Neural cell (in vitro differentiated cells): ENCODE measurements at regions not wholly inside any gene's neighbourhood (a gene's known extent, or its start where the extent isn't known, plus 50 kb on each side); places are given as distances from the start of the nearest gene placed in this dataset.

Experiments
- H2AFZ ChIP-seq: fragments of 200-600, 300-800 bp; sonication (generic), shearing (Covaris generic); 2 replicates; pipeline ENCODE4 v1.6.0; 2014; ENCODE audit warnings: low read depth, mild to moderate bottlenecking, antibody characterized with exemption, low read length, moderate library complexity
- H3F3A ChIP-seq: fragments of 200-600 bp; shearing (Covaris generic); 2 replicates; pipeline ENCODE4 v1.6.1; 2016; ENCODE audit warnings: mild to moderate bottlenecking, moderate library complexity, mixed read lengths, antibody characterized with exemption, low read length; ENCODE audit not compliant: insufficient read depth, poor library complexity, severe bottlenecking
- H3K27ac ChIP-seq: fragments of 200-600, 300-800 bp; sonication (generic), shearing (Covaris generic); 2 replicates; pipeline ENCODE4 v1.5.1; 2014; ENCODE audit warnings: mild to moderate bottlenecking, low read length, moderate library complexity
- H3K27me3 ChIP-seq: fragments of 300-800, 200-600 bp; sonication (generic), shearing (Covaris generic); 2 replicates; pipeline ENCODE4 v1.6.0; 2014; ENCODE audit warnings: mild to moderate bottlenecking, low read depth, low read length, moderate library complexity; ENCODE audit not compliant: insufficient read depth
- H3K36me3 ChIP-seq: fragments of 300-800, 200-600 bp; sonication (generic), shearing (Covaris generic); 2 replicates; pipeline ENCODE4 v1.5.1; 2014; ENCODE audit warnings: mild to moderate bottlenecking, antibody characterized with exemption, low read length, moderate library complexity; ENCODE audit not compliant: insufficient read depth
- H3K4me2 ChIP-seq: fragments of 300-800, 200-600 bp; sonication (generic), shearing (Covaris generic); 2 replicates; pipeline ENCODE4 v1.6.0; 2014; ENCODE audit warnings: mild to moderate bottlenecking, low read length
- H3K4me3 ChIP-seq: fragments of 300-800, 200-600 bp; sonication (generic), shearing (Covaris generic); 2 replicates; pipeline ENCODE4 v1.5.1; 2014; ENCODE audit warnings: mild to moderate bottlenecking, low read length, moderate library complexity
- H3K79me2 ChIP-seq: fragments of 200-600 bp; shearing (Covaris generic); replicated peaks from 2 replicates; pipeline ENCODE4 v1.6.0; 2014; ENCODE audit warnings: mild to moderate bottlenecking, low read length, moderate library complexity; ENCODE audit not compliant: insufficient read depth
- H3K9ac ChIP-seq: fragments of 300-800, 200-600 bp; sonication (generic), shearing (Covaris generic); 2 replicates; pipeline ENCODE4 v1.6.1; 2016; ENCODE audit warnings: mild to moderate bottlenecking, low read length, mixed read lengths
- H3K9me2 ChIP-seq: fragments of 200-600 bp; shearing (Covaris generic); 2 replicates; pipeline ENCODE4 v1.6.1; 2016; ENCODE audit warnings: mild to moderate bottlenecking, low read length, mixed read lengths; ENCODE audit not compliant: insufficient read depth
- H3K9me3 ChIP-seq: fragments of 200-600, 300-800 bp; sonication (generic), shearing (Covaris generic); 2 replicates; pipeline ENCODE4 v1.6.1; 2016; ENCODE audit warnings: mild to moderate bottlenecking, mixed run types, low read length, moderate library complexity, mixed read lengths
- H4K20me1 ChIP-seq: fragments of 200-600 bp; shearing (Covaris generic); 2 replicates; pipeline ENCODE4 v1.6.1; 2016; ENCODE audit warnings: mild to moderate bottlenecking, mixed run types; ENCODE audit not compliant: insufficient read depth
- EP300 ChIP-seq: fragments of 450-650 bp; conservative IDR thresholded peaks from 2 replicates; pipeline ENCODE4 v1.6.1; 2014; ENCODE audit warnings: antibody characterized with exemption, mild to moderate bottlenecking, moderate library complexity; ENCODE audit not compliant: poor library complexity, severe bottlenecking
- EZH2 ChIP-seq: fragments of 200-600, 300-800 bp; shearing (Covaris generic), sonication (generic); IDR thresholded peaks from 2 replicates; pipeline ENCODE4 v1.6.1; 2014; ENCODE audit warnings: antibody characterized with exemption, low read length, borderline replicate concordance, mild to moderate bottlenecking; ENCODE audit not compliant: insufficient read depth, poor library complexity, severe bottlenecking
- POLR2AphosphoS5 ChIP-seq: IDR thresholded peaks from 2 replicates; pipeline ENCODE4 v1.6.1; 2012
- RAD21 ChIP-seq: fragments of 450-650 bp; conservative IDR thresholded peaks from 2 replicates; pipeline ENCODE4 v1.6.1; 2014; ENCODE audit warnings: antibody characterized with exemption, mild to moderate bottlenecking, moderate library complexity
- SMC3 ChIP-seq: fragments of 450-650 bp; conservative IDR thresholded peaks from 2 replicates; pipeline ENCODE4 v1.6.1; 2014; ENCODE audit warnings: antibody characterized with exemption, mild to moderate bottlenecking, moderate library complexity; ENCODE audit not compliant: poor library complexity
- TAF1 ChIP-seq: IDR thresholded peaks from 2 replicates; pipeline ENCODE4 v1.6.1; 2012; ENCODE audit warnings: low read depth
- TF ChIP-seq, protein P1 (sequence below): IDR thresholded peaks from 2 replicates; pipeline ENCODE4 v1.6.1; 2012; ENCODE audit warnings: borderline replicate concordance
- TF ChIP-seq, protein P2 (sequence below): fragments of 450-650 bp; IDR thresholded peaks from 2 replicates; pipeline ENCODE4 v1.5.1; 2014; ENCODE audit warnings: antibody characterized with exemption, mild to moderate bottlenecking, moderate library complexity; ENCODE audit not compliant: poor library complexity, severe bottlenecking

DNA sequence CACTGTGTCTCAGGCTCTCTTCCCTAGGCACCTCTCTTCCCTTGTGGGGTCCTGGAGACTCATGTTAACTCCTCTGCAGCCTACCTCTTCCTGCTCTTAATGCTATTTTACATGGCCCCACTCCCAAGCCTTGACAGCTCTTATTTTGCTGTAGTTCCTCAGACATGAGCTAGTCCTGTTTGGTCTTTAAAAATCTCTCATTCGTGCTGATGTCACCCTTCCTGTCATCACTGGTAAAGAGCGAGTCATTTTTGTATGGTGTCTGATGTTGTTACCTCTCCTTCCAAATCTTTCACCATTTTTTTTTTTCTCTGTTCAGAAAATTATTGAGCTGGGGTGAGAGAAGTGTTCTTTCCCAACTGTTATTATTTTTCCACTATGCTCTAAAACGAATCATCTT lies 84.8 kb upstream of the ZBED5 start (continued):
- TF ChIP-seq, protein P1, sequence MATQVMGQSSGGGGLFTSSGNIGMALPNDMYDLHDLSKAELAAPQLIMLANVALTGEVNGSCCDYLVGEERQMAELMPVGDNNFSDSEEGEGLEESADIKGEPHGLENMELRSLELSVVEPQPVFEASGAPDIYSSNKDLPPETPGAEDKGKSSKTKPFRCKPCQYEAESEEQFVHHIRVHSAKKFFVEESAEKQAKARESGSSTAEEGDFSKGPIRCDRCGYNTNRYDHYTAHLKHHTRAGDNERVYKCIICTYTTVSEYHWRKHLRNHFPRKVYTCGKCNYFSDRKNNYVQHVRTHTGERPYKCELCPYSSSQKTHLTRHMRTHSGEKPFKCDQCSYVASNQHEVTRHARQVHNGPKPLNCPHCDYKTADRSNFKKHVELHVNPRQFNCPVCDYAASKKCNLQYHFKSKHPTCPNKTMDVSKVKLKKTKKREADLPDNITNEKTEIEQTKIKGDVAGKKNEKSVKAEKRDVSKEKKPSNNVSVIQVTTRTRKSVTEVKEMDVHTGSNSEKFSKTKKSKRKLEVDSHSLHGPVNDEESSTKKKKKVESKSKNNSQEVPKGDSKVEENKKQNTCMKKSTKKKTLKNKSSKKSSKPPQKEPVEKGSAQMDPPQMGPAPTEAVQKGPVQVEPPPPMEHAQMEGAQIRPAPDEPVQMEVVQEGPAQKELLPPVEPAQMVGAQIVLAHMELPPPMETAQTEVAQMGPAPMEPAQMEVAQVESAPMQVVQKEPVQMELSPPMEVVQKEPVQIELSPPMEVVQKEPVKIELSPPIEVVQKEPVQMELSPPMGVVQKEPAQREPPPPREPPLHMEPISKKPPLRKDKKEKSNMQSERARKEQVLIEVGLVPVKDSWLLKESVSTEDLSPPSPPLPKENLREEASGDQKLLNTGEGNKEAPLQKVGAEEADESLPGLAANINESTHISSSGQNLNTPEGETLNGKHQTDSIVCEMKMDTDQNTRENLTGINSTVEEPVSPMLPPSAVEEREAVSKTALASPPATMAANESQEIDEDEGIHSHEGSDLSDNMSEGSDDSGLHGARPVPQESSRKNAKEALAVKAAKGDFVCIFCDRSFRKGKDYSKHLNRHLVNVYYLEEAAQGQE: no peak
- TF ChIP-seq SMC3 (no peak), RAD21 (no peak), EP300 (no peak)

DNA sequence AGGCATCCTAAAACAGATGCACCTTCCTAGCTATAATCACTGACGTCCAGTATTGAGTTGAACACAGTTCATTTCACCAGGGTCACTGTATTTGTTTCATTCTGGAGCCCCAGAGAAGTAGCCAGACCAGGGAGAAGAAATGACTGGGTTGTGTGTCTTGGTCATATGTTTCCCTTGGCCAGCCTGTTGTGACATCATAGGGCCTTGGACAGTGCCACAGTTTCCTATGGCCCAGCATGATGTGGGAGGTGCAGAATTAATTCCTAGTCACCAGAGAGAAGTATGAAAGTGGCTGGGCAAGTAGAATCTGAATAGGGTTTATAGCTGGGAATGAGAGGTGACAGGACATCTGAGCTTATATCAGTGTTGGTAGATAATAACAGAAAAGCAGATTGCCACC lies 84.0 kb upstream of the ZBED5 start:
- Histone ChIP-seq H3K27me3 (no peaks in the 10 kb centered on the region), H2AFZ (no peak overlapping the region), H3K79me2 (no peaks in the 10 kb centered on the region), H4K20me1 (no peaks in the 10 kb centered on the region), H3F3A (no peaks in the 10 kb centered on the region), H3K9me2 (no peaks in the 10 kb centered on the region), H3K4me2 (no peak overlapping the region), H3K36me3 (no peaks in the 10 kb centered on the region), H3K9me3 (no peaks in the 10 kb centered on the region), H3K27ac (no peak overlapping the region), H3K9ac (no peak overlapping the region), H3K4me3 (no peak overlapping the region)
- TF ChIP-seq, protein P1: no peak
- TF ChIP-seq, protein P2, sequence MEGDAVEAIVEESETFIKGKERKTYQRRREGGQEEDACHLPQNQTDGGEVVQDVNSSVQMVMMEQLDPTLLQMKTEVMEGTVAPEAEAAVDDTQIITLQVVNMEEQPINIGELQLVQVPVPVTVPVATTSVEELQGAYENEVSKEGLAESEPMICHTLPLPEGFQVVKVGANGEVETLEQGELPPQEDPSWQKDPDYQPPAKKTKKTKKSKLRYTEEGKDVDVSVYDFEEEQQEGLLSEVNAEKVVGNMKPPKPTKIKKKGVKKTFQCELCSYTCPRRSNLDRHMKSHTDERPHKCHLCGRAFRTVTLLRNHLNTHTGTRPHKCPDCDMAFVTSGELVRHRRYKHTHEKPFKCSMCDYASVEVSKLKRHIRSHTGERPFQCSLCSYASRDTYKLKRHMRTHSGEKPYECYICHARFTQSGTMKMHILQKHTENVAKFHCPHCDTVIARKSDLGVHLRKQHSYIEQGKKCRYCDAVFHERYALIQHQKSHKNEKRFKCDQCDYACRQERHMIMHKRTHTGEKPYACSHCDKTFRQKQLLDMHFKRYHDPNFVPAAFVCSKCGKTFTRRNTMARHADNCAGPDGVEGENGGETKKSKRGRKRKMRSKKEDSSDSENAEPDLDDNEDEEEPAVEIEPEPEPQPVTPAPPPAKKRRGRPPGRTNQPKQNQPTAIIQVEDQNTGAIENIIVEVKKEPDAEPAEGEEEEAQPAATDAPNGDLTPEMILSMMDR: no peak
- TF ChIP-seq TAF1 (no peak), POLR2AphosphoS5 (no peak), EP300 (no peak), EZH2 (no peak), SMC3 (no peak), RAD21 (no peak)

DNA sequence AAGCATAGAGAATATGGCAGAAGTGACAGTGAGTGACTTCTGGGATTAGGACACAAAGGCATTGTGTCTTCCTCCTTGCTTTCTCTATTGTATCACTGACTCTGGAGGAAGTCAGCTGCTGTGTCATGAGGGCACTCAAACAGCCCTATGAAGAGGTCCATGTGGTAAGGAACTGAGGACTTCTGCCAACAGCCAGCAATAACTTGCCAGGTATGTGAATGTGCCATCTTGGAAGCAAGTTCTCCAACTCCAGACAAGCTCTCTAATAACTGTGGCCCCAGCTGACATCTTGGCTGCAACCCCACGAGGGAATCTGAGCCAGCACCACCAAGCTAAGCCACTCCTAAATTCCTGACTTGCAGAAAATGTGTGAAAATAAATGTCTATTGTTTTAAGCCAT lies 83.6 kb upstream of the ZBED5 start:
- no peaks in the 10 kb centered on the region for H3F3A ChIP-seq
- no peaks in the 10 kb centered on the region for H3K36me3 ChIP-seq
- TF ChIP-seq TAF1 (no peak), SMC3 (no peak), EZH2 (no peak), RAD21 (no peak)
- TF ChIP-seq, protein P2: no peak
- TF ChIP-seq, protein P1: no peak
- H4K20me1 ChIP-seq: no peaks in the 10 kb centered on the region
- H2AFZ ChIP-seq: no peak overlapping the region
- H3K4me2 ChIP-seq: no peak overlapping the region
- no peaks in the 10 kb centered on the region for H3K27me3 ChIP-seq
- no peaks in the 10 kb centered on the region for H3K9me3 ChIP-seq
- no peak overlapping the region for H3K4me3 ChIP-seq
- H3K9me2 ChIP-seq: no peaks in the 10 kb centered on the region
- H3K9ac ChIP-seq: no peak overlapping the region
- H3K27ac ChIP-seq: no peak overlapping the region
- H3K79me2 ChIP-seq: no peaks in the 10 kb centered on the region
